ENCODE measurements at regions not wholly inside any gene's neighbourhood (a gene's known extent, or its start where the extent isn't known, plus 50 kb on each side); places are given as distances from the start of the nearest gene placed in this dataset.

- TF ChIP-seq POLR2AphosphoS5 (IDR thresholded peaks at IDR 0.05; ENCODE audit: borderline replicate concordance, low read depth, low read length) (no peak), EZH2 (IDR thresholded peaks at IDR 0.05) (no peak)
These were observed 132.3 kb downstream of the FOXI3 start for GRCh38 chr2:88320076-88320773.

Measured in SK-N-MC (cell line).